Adrenal gland (tissue), 9 donors: ENCODE measurements at regions not wholly inside any gene's neighbourhood (a gene's known extent, or its start where the extent isn't known, plus 50 kb on each side); places are given as distances from the start of the nearest gene placed in this dataset.

ENCODE experiments used
- DNase-seq, 7 donors: peaks; one replicate each; pipeline ENCODE4 v3.0.0-alpha.2; 2019 to 2020
- H3K27ac ChIP-seq, 5 donors: fragments of 200-600 bp; sonication (generic) in 4 of 5; 1 replicate in 3 of 5; 2 replicates in 2 of 5; pipeline versions ENCODE4 v1.5.1 to v1.8.0; 2016 to 2020; ENCODE audit warnings: mild to moderate bottlenecking in 1 of 5
- H3K27me3 ChIP-seq: fragments of 200-600 bp; 2 replicates; pipeline ENCODE4 v1.8.0; 2021
- H3K36me3 ChIP-seq, 2 donors: fragments of 200-600 bp; replicated peaks in 1 of 2; 1 replicate in 1 of 2; 2 replicates in 1 of 2; pipeline versions ENCODE4 v1.5.1 to v1.8.0; 2018 to 2022
- H3K4me1 ChIP-seq, 2 donors: fragments of 200-600 bp; replicated peaks in 1 of 2; 1 replicate in 1 of 2; 2 replicates in 1 of 2; pipeline versions ENCODE4 v1.5.1 to v1.8.0; 2018 to 2021
- H3K4me3 ChIP-seq, 4 donors: fragments of 200-600 bp; sonication (generic) in 3 of 4; one replicate each; pipeline ENCODE4 v1.5.1; 2016 to 2018
- H3K9me3 ChIP-seq, 3 donors: fragments of 200-600 bp; sonication (generic) in 1 of 3; replicated peaks in 1 of 3; 1 replicate in 2 of 3; 2 replicates in 1 of 3; pipeline versions ENCODE4 v1.5.1 to v1.8.0; 2016 to 2021
- POLR2A ChIP-seq, 2 donors: fragments of 450-650 bp; IDR thresholded peaks; one replicate each; pipeline ENCODE4 v1.6.1; 2017; ENCODE audit warnings: antibody characterized with exemption in 2 of 2, mild to moderate bottlenecking in 2 of 2, moderate library complexity in 1 of 2
- WGBS, 4 donors: extraction: QIAGEN DNeasy Blood & Tissue Kit in 2 of 4; methylation state at CpG; one replicate each; pipeline versions ENCODE4 v1.1.5 to v1.1.7; 2013 to 2017; 5-methylcytosine and 5-hydroxymethylcytosine counted together
- intact Hi-C, 2 donors: fragments of 100-400 bp; cut with DNase I; formaldehyde crosslinking; loops; one replicate each; pipeline versions ENCODE4 v1.14.1 to v1.15.0; 2022 to 2023
- TF ChIP-seq, protein P1 (sequence below), 6 experiments: fragments of 450-650 bp in 4 of 6; fragments of 200-600 bp in 2 of 6; sonication (generic) in 1 of 6; IDR thresholded peaks; 1 replicate in 5 of 6; 2 replicates in 1 of 6; pipeline versions ENCODE4 v1.5.1 to v1.8.0; 2016 to 2021; ENCODE audit warnings: antibody characterized with exemption in 6 of 6, mild to moderate bottlenecking in 2 of 6, moderate library complexity in 1 of 6
- donor health status: healthy with polysubstance abuse.
- donor health status: Bipolar disorder and iron deficiency.
- donor health status: DM: yes; HTN: yes; CAD: no.
- donor health status: DM: no; HTN: no; CAD: no.
- donor health status: DM: no; HTN: no; CAD: no.

- no peaks in the 10 kb centered on the region for H3K9me3 ChIP-seq
- H3K4me3 ChIP-seq = no peak overlapping the region
- intact Hi-C loops = no loop called here
- no peak overlapping the region for H3K27ac ChIP-seq
- no peaks in the 10 kb centered on the region for H3K4me1 ChIP-seq
- DNase-seq = no peak
- no peaks in the 10 kb centered on the region for H3K36me3 ChIP-seq
- H3K27me3 ChIP-seq = no peaks in the 10 kb centered on the region
- 57 to 80% (median 68%) methylated on average over 11 of the region's 11 CpGs for WGBS, 4 donors
- TF ChIP-seq POLR2A (IDR thresholded peaks at IDR 0.05) = no peak
- TF ChIP-seq, protein P1, sequence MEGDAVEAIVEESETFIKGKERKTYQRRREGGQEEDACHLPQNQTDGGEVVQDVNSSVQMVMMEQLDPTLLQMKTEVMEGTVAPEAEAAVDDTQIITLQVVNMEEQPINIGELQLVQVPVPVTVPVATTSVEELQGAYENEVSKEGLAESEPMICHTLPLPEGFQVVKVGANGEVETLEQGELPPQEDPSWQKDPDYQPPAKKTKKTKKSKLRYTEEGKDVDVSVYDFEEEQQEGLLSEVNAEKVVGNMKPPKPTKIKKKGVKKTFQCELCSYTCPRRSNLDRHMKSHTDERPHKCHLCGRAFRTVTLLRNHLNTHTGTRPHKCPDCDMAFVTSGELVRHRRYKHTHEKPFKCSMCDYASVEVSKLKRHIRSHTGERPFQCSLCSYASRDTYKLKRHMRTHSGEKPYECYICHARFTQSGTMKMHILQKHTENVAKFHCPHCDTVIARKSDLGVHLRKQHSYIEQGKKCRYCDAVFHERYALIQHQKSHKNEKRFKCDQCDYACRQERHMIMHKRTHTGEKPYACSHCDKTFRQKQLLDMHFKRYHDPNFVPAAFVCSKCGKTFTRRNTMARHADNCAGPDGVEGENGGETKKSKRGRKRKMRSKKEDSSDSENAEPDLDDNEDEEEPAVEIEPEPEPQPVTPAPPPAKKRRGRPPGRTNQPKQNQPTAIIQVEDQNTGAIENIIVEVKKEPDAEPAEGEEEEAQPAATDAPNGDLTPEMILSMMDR (IDR thresholded peaks at IDR 0.05) = no peak
These were observed 106.2 kb upstream of the TUT7 start for GRCh38 chr9:86460216-86461002.

GRCh38 chr9:86459599-86460155 is 105.5 kb upstream of the TUT7 start:
- WGBS, 4 donors = 63 to 71% (median 69%) methylated on average over 5 of the region's 5 CpGs
- no peak for TF ChIP-seq POLR2A (IDR thresholded peaks at IDR 0.05)
- TF ChIP-seq, protein P1 (IDR thresholded peaks at IDR 0.05) = no peak
- DNase-seq = no peak
- Histone ChIP-seq H3K9me3 (no peaks in the 10 kb centered on the region), H3K36me3 (no peaks in the 10 kb centered on the region), H3K27ac (no peak overlapping the region), H3K4me1 (no peaks in the 10 kb centered on the region), H3K4me3 (no peak overlapping the region), H3K27me3 (no peaks in the 10 kb centered on the region)
- intact Hi-C loops = no loop called here

DNA sequence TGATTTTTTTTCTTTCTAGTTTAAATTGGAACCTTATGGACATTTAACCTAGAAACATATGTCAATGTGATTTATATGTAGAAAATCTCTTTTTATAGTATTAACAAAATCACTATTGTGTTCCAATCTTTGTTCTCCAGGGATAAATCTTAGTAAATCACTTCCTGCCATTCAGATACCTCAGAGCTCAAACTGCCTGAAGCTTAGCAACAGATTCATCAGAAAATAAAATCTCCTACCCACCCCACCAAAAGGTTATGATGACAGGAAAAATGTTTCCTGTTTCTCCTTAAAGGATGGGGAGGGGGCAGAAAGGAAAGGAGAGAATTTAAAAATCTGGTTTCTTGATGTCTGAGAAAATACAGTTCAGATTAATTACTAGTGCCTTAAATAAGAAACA is 105.0 kb upstream of the TUT7 start:
- DNase-seq = no peak
- TF ChIP-seq POLR2A (IDR thresholded peaks at IDR 0.05) = no peak
- TF ChIP-seq, protein P1 (IDR thresholded peaks at IDR 0.05) = no peak
- Histone ChIP-seq H3K27ac (no peak overlapping the region), H3K4me3 (no peak overlapping the region), H3K27me3 (no peaks in the 10 kb centered on the region), H3K4me1 (no peaks in the 10 kb centered on the region), H3K36me3 (no peaks in the 10 kb centered on the region), H3K9me3 (no peaks in the 10 kb centered on the region)
- intact Hi-C loops = no loop called here

- Histone ChIP-seq H3K36me3 (no peaks in the 10 kb centered on the region), H3K4me1 (no peaks in the 10 kb centered on the region), H3K27ac (no peak overlapping the region), H3K27me3 (no peaks in the 10 kb centered on the region), H3K9me3 (no peaks in the 10 kb centered on the region), H3K4me3 (no peak overlapping the region)
- DNase-seq = no peak
- WGBS, 4 donors = 73 to 78% (median 75%) methylated on average over 7 of the region's 7 CpGs
- no peak for TF ChIP-seq POLR2A (IDR thresholded peaks at IDR 0.05)
- TF ChIP-seq, protein P1 (IDR thresholded peaks at IDR 0.05) = no peak
- intact Hi-C loops = no loop called here
These were observed 104.1 kb upstream of the TUT7 start for GRCh38 chr9:86458191-86458855.
